Neural progenitor cell (in vitro differentiated cells): ENCODE measurements at regions not wholly inside any gene's neighbourhood (a gene's known extent, or its start where the extent isn't known, plus 50 kb on each side); places are given as distances from the start of the nearest gene placed in this dataset.

ENCODE experiments used
- DNase-seq: peaks from one replicate; pipeline ENCODE4 v3.0.0-alpha.2; 2016; ENCODE audit warnings: low spot score
- H2AFZ ChIP-seq: fragments of 200-600 bp; sonication (generic); replicated peaks from 2 replicates; pipeline ENCODE4 v1.6.1; 2016; ENCODE audit warnings: antibody characterized with exemption
- H3F3A ChIP-seq: fragments of 200-600 bp; sonication (generic); 2 replicates; pipeline ENCODE4 v1.6.1; 2016; ENCODE audit warnings: antibody characterized with exemption, low read depth
- H3K27ac ChIP-seq: fragments of 200-600 bp; sonication (generic); 2 replicates; pipeline ENCODE4 v1.5.1; 2016; ENCODE audit warnings: mild to moderate bottlenecking
- H3K27me3 ChIP-seq: fragments of 200-600 bp; sonication (generic); 2 replicates; pipeline ENCODE4 v1.6.1; 2016; ENCODE audit warnings: mild to moderate bottlenecking, moderate library complexity
- H3K36me3 ChIP-seq: fragments of 200-600 bp; sonication (generic); 2 replicates; pipeline ENCODE4 v1.5.1; 2016
- H3K4me1 ChIP-seq: fragments of 200-600 bp; sonication (generic); 2 replicates; pipeline ENCODE4 v1.6.1; 2016; ENCODE audit warnings: mixed run types
- H3K4me2 ChIP-seq: fragments of 200-600 bp; sonication (generic); 2 replicates; pipeline ENCODE4 v1.6.1; 2016
- H3K4me3 ChIP-seq: fragments of 200-600 bp; sonication (generic); 2 replicates; pipeline ENCODE4 v1.5.1; 2016
- H3K79me2 ChIP-seq: fragments of 200-600 bp; sonication (generic); 2 replicates; pipeline ENCODE4 v1.6.1; 2016; ENCODE audit warnings: low read depth
- H3K9ac ChIP-seq: fragments of 200-600 bp; sonication (generic); 2 replicates; pipeline ENCODE4 v1.6.1; 2016
- H3K9me3 ChIP-seq: fragments of 200-600 bp; sonication (generic); 2 replicates; pipeline ENCODE4 v1.5.1; 2016; ENCODE audit warnings: low read depth
- H4K20me1 ChIP-seq: fragments of 200-600 bp; sonication (generic); 2 replicates; pipeline ENCODE4 v1.6.1; 2016; ENCODE audit warnings: low read depth
- H3K27ac Mint-ChIP-seq: 3 replicates; pipeline ENCODE4 v1.8.0; 2021; ENCODE audit warnings: mixed read lengths
- H3K27me3 Mint-ChIP-seq: 2 replicates; pipeline ENCODE4 v1.8.0; 2022; ENCODE audit warnings: low read depth, mild to moderate bottlenecking, inconsistent platforms, moderate library complexity, mixed read lengths; ENCODE audit not compliant: insufficient read depth
- H3K36me3 Mint-ChIP-seq: 3 replicates; pipeline ENCODE4 v1.8.0; 2021; ENCODE audit warnings: mixed read lengths
- H3K4me1 Mint-ChIP-seq: 3 replicates; pipeline ENCODE4 v1.8.0; 2021; ENCODE audit warnings: mixed read lengths
- H3K4me3 Mint-ChIP-seq: 3 replicates; pipeline ENCODE4 v1.8.0; 2021; ENCODE audit warnings: mild to moderate bottlenecking, moderate library complexity, mixed read lengths
- H3K9me3 Mint-ChIP-seq: 3 replicates; pipeline ENCODE4 v1.8.0; 2020; ENCODE audit warnings: mixed read lengths
- EZH2 ChIP-seq: fragments of 200-600 bp; sonication (generic); IDR thresholded peaks from 2 replicates; pipeline ENCODE4 v1.6.1; 2017; ENCODE audit warnings: antibody characterized with exemption, mild to moderate bottlenecking, moderate library complexity
- EZH2phosphoT487 ChIP-seq: fragments of 200-600 bp; sonication (generic); IDR thresholded peaks from 2 replicates; pipeline ENCODE4 v1.6.1; 2017; ENCODE audit warnings: antibody characterized with exemption
- TF ChIP-seq, protein P1 (sequence below): fragments of 200-600 bp; sonication (generic); IDR thresholded peaks from 2 replicates; pipeline ENCODE4 v1.5.1; 2017; ENCODE audit warnings: antibody characterized with exemption, mild to moderate bottlenecking

DNA sequence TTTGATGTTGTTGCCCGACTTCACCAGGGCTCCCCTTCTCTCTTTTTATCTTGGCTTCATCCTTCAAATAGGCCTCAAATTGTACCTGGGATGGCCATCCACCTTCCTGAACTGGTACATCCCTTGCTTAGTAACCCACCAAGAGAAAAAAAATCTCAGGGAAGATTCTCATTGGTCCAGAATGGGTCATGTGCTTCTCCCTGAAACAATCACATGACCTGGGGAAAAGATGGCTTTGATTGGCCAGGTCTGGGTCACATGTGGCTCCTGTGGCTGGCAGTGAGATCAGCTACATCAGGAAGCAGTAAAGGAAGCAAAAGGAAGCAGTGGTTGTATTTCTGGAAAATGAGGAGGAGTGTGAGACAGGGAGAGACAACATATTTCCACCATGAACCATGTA is 540.2 kb downstream of the MIAT start:
- Mint-ChIP-seq H3K36me3 (no peaks in the 10 kb centered on the region), H3K4me3 (no peak overlapping the region), H3K27me3 (peaks cover 12% of the 10 kb centered on the region), H3K4me1 (peaks cover 24% of the 10 kb centered on the region), H3K9me3 (no peaks in the 10 kb centered on the region), H3K27ac (no peak overlapping the region)
- H3K27ac ChIP-seq = no peak overlapping the region
- H3K79me2 ChIP-seq = no peaks in the 10 kb centered on the region
- H3F3A ChIP-seq = peaks cover 5% of the 10 kb centered on the region
- TF ChIP-seq, protein P1, sequence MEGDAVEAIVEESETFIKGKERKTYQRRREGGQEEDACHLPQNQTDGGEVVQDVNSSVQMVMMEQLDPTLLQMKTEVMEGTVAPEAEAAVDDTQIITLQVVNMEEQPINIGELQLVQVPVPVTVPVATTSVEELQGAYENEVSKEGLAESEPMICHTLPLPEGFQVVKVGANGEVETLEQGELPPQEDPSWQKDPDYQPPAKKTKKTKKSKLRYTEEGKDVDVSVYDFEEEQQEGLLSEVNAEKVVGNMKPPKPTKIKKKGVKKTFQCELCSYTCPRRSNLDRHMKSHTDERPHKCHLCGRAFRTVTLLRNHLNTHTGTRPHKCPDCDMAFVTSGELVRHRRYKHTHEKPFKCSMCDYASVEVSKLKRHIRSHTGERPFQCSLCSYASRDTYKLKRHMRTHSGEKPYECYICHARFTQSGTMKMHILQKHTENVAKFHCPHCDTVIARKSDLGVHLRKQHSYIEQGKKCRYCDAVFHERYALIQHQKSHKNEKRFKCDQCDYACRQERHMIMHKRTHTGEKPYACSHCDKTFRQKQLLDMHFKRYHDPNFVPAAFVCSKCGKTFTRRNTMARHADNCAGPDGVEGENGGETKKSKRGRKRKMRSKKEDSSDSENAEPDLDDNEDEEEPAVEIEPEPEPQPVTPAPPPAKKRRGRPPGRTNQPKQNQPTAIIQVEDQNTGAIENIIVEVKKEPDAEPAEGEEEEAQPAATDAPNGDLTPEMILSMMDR = no peak
- TF ChIP-seq EZH2phosphoT487 (no peak), EZH2 (no peak)
- no peak overlapping the region for H3K9ac ChIP-seq
- H3K27me3 ChIP-seq = no peaks in the 10 kb centered on the region
- no peak for DNase-seq
- no peak overlapping the region for H3K4me3 ChIP-seq
- no peaks in the 10 kb centered on the region for H3K9me3 ChIP-seq
- peaks cover 17% of the 10 kb centered on the region for H3K4me1 ChIP-seq
- no peak overlapping the region for H3K4me2 ChIP-seq
- no peaks in the 10 kb centered on the region for H4K20me1 ChIP-seq
- H3K36me3 ChIP-seq = no peaks in the 10 kb centered on the region
- no peak overlapping the region for H2AFZ ChIP-seq

DNA sequence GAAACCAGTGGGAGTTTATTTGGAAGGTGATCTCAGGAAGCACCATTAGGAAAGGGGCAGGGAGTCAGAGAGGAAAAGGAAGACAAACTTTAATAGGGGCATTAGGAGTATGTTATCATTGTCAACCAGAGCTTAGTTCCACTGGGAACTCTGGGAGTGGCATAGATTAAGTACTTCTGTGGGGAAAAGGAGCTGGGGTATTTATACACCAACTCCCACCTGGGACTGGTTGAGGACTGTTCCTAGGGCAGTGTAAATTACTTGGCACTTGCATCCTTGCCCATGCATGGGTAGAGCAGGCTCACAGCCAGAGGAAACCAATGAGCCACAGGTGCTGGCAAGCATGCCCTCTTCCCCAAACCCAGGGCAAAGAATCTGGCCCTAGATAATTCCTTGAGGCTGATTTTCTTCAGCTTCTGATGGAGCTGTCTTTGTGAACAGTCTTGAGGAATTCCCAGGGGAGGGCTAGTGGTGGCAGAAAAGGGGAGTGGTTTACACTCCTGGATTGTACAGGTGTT is 541.2 kb downstream of the MIAT start:
- Mint-ChIP-seq H3K27ac (peak overlapping the region; percentile 93), H3K4me3 (no peak overlapping the region), H3K27me3 (peaks cover 18% of the 10 kb centered on the region), H3K4me1 (peaks cover 32% of the 10 kb centered on the region), H3K36me3 (no peaks in the 10 kb centered on the region), H3K9me3 (no peaks in the 10 kb centered on the region)
- no peak overlapping the region for H3K4me3 ChIP-seq
- TF ChIP-seq, protein P1 = no peak
- TF ChIP-seq EZH2 (no peak), EZH2phosphoT487 (no peak)
- no peak overlapping the region for H3K9ac ChIP-seq
- no peaks in the 10 kb centered on the region for H3K36me3 ChIP-seq
- no peaks in the 10 kb centered on the region for H3K27me3 ChIP-seq
- H3K9me3 ChIP-seq = no peaks in the 10 kb centered on the region
- no peak overlapping the region for H3K4me2 ChIP-seq
- no peak overlapping the region for H2AFZ ChIP-seq
- no peaks in the 10 kb centered on the region for H3K79me2 ChIP-seq
- no peak overlapping the region for H3K27ac ChIP-seq
- peaks cover 18% of the 10 kb centered on the region for H3K4me1 ChIP-seq
- no peak for DNase-seq
- H4K20me1 ChIP-seq = no peaks in the 10 kb centered on the region
- H3F3A ChIP-seq = peaks cover 11% of the 10 kb centered on the region

DNA sequence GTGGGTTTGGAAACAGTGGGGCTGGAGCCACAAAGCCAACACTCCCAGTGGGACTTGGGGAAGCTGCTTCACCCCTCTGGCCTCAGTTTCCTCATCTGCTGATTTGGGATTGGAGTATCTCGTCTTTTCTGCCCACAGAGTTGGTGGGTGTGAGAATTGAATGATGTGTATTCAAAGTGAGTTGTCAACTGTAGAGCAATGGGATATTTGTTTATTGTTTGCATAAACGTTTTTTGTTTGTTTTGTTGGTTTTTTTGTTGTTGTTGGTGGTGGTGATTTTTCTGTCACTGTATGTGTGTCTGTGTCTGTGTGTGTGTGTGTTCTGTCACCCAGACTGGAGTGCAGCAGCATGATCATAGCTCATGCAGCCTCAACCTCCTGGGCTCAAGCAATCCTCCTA is 542.0 kb downstream of the MIAT start:
- H3K9ac ChIP-seq = no peak overlapping the region
- no peaks in the 10 kb centered on the region for H3K9me3 Mint-ChIP-seq
- no peak overlapping the region for H3K4me3 Mint-ChIP-seq
- no peaks in the 10 kb centered on the region for H3K36me3 ChIP-seq
- no peak overlapping the region for H3K4me3 ChIP-seq
- H2AFZ ChIP-seq = no peak overlapping the region
- H3K4me1 Mint-ChIP-seq = peaks cover 36% of the 10 kb centered on the region
- H3K79me2 ChIP-seq = no peaks in the 10 kb centered on the region
- no peaks in the 10 kb centered on the region for H3K9me3 ChIP-seq
- H3K36me3 Mint-ChIP-seq = no peaks in the 10 kb centered on the region
- H3K27me3 ChIP-seq = no peaks in the 10 kb centered on the region
- H3K27me3 Mint-ChIP-seq = peaks cover 18% of the 10 kb centered on the region
- H3K27ac ChIP-seq = no peak overlapping the region
- TF ChIP-seq, protein P1 = no peak
- no peaks in the 10 kb centered on the region for H4K20me1 ChIP-seq
- DNase-seq = no peak
- H3K4me2 ChIP-seq = no peak overlapping the region
- H3F3A ChIP-seq = peaks cover 19% of the 10 kb centered on the region
- peak overlapping the region; percentile 75 for H3K27ac Mint-ChIP-seq
- peaks cover 18% of the 10 kb centered on the region for H3K4me1 ChIP-seq

DNA sequence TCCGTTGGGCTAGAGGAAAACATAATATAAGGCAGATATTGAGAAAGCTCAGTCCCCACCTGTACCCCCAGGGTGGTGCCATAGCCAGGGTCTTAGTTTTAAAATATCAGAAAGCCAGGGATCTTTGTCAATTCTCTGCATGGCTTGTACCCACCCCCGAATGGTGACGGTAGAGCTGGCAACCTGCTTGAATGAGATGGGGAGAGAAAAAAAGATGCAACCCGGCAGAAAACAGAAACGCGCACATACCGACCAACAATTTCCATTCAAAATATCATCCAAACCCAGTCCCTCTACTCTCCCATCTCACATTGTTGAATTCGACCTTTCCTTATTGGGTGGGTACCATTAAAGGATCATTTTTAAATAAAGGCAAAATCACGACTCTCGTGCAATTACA is 543.9 kb downstream of the MIAT start:
- no peaks in the 10 kb centered on the region for H3K9me3 ChIP-seq
- no peak overlapping the region for H2AFZ ChIP-seq
- H3K4me2 ChIP-seq = no peak overlapping the region
- no peak overlapping the region for H3K27ac ChIP-seq
- no peak for DNase-seq
- Mint-ChIP-seq H3K4me1 (peaks cover 43% of the 10 kb centered on the region), H3K27me3 (peaks cover 24% of the 10 kb centered on the region), H3K9me3 (peaks cover 2% of the 10 kb centered on the region), H3K36me3 (no peaks in the 10 kb centered on the region), H3K27ac (peak overlapping the region; percentile 27), H3K4me3 (peak overlapping the region; percentile 20)
- no peaks in the 10 kb centered on the region for H3K27me3 ChIP-seq
- TF ChIP-seq, protein P1 = no peak
- no peak for TF ChIP-seq EZH2
- no peak for TF ChIP-seq EZH2phosphoT487
- no peaks in the 10 kb centered on the region for H4K20me1 ChIP-seq
- peaks cover 20% of the 10 kb centered on the region for H3F3A ChIP-seq
- no peaks in the 10 kb centered on the region for H3K36me3 ChIP-seq
- no peaks in the 10 kb centered on the region for H3K79me2 ChIP-seq
- peaks cover 22% of the 10 kb centered on the region for H3K4me1 ChIP-seq
- no peak overlapping the region for H3K4me3 ChIP-seq
- H3K9ac ChIP-seq = no peak overlapping the region
